Retina (tissue), 1 donor: ENCODE measurements at regions not wholly inside any gene's neighbourhood (a gene's known extent, or its start where the extent isn't known, plus 50 kb on each side); places are given as distances from the start of the nearest gene placed in this dataset.

Experiments used
- DNase-seq: peaks from one replicate; pipeline ENCODE4 v3.0.0-alpha.2; 2016

DNA sequence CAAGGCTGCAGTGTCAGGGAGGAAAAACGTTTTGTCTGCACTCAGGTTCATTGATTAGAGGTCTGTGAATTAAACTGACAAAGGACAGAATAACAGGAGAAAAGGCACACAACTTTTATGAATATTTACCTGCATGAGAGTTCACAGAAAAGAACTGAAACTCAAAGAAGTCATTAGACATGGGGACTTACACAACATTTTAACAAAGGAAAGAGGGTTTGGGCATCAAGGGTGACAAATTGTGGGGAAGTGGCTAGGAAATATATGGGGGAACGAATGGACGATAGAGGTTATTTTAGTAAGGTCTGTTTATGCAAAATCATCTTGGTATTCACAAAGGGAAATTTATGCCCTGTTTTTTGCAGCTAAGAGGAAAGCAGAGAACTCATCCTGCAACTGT, 65.6 kb upstream of the C15orf39 start:
- DNase-seq: no peak

DNA sequence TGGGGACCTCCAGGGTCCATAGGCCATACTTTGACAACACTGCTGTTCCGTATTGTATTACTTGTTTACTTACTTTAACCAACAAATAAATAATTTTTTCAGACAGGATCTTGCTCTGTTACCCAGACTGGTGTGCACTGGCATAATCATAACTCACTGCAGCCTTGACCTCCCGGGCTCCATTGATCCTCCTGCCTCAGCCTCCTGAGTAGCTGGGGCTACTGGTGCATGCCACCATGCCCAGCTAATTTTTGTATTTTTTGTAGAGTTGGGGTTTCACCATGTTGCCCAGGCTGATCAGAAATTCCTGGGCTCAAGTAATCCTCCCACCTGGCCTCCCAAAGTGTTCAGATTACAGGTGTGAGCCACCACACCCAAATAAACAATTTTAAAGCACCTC, 64.9 kb upstream of the C15orf39 start:
- no peak for DNase-seq

- DNase-seq: peak; percentile 10
These were observed 63.4 kb upstream of the C15orf39 start for GRCh38 chr15:75138016-75138999.

DNA sequence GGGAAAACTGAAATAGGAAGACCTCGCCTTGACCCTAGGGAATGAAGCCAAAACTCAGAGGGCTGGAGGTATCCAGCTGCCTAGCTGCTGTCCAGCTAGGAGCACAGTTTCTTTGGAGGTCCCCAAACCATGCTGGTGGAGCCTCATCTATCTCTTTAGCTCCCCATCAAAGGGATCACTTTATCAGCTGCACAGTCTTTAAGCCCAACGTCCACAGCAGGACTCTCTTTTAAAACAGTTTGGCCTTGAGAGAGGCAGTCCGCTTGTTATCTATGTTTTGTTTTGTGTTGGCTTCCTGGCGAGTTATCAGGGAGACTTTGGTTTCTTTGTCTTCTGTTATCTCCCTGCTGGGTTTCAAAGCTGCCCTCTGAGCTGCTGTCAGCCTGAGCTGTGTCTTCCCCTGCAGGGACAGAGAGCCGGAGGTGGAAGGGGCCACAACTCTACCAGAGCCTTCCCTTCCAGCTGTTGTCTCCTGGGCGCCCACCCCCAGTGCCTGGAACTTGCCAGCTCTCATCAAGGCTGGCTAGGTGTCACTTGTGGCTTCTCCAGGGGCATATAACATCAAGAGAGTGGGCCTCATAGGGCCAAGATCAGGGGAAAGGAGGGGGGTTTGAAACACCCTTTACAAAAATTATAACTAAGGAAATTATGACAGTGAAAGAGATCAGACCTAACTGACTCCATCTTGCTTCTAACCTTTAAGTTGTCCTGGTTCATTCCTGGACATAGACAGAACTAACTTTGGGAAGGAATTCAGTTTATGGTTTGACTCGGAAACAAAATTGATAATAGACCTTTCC, 61.4 kb upstream of the C15orf39 start:
- no peak for DNase-seq

DNA sequence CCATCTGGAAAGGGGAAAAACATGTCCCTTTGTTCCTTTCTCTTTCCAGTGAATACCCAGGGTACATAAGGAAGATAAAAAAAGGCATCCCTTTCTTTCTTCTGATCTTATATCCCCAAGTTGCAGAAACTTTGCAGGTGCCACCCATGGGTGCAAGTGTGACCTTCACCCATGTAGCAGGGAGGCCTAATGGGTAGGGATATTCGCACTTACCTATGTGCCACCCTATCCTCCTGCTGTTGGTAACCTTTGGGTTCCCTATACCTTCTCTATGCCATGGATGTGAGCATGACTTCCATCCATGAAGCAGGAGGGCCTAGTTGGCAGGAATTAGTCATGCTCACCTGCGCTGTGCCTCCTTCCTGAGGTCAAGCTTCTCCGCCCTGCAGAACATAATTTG, 59.2 kb upstream of the C15orf39 start:
- no peak for DNase-seq

DNA sequence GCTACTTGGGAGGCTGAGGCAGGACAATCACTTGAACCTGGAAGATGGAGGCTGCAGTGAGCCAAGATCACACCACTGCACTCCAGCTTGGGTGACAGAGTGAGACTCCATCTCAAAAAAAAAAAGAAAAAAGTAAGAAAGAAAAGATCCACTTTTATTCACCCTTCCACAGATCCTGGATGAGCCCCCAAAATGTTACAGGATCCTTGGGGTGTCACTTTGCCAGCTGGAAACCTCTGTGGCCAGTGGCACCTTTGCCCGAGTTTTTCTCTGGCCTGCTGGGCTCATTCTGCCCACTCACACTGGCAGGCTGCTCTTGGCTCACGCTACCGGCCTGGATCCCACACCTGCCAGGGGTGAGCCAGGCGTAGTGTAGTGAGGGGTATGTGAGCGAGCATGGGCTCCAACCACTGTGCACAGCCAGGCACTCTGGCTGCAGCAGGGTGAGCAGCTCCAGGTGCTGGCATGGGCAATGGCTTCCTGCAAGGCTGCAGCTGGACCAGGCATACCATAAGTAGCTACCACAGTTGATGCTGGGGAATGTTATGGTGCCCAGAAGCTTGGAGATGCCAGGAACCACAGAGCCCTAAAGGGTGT, 57.8 kb upstream of the C15orf39 start:
- peak; percentile 15 for DNase-seq

GRCh38 chr15:75145027-75145841, 56.4 kb upstream of the C15orf39 start:
- DNase-seq: no peak

DNA sequence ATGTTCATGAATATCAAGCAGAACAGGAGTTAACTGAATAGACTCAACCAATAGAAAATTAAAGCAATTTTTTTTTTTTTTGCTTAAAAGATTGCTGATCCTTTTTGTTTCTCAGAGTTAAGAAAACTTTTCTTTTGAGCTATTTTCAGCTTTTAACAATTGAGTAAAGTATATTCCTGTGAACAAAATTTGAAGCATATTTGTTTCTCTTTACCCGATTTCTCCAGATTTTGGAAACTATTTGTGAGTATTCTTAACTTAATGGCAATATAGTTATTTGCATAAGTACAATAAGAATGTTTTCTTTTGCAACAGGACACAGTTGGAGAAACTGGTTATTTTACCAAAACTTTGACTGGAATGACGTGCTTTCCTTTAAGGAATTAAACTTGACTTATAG, 53.4 kb upstream of the C15orf39 start:
- no peak for DNase-seq

DNA sequence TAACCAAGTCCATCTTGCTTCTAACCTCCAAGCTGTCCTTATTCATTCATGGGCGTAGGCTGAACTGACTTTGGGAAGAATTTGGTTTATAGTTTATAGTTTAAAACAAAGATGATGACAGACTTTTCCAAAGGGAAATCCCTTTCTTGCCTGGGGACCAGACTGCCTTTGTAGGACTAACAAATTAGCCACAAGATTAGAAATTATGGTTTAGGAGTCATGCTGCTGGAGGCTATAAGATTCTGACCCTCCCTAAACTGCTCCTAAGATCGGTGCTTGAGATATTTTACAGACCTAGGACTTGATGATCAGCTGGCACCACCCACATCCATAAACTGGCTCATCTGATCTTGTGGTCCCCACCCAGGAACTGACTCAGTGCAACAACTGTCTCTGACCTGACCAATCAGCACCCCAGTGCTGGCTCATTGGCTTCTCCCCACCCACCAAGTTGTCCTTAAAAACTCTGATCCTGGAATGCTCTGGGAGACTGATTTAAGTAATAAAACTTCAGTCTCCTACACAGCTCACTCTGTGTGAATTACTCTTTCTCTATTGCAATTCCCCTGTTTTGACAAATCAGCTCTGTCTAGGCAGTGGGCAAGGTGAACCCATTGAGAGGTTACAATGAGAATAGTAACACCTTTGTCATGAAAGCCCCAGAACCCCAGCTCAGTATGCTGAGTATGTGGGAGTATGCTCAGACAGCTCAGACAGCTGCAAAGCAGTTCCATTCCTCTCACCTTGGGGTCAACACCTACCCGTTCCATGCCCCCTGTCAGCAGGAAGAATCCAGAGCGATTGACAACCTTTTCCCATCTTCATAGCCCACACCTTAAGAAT, 51.6 kb upstream of the C15orf39 start:
- no peak for DNase-seq

DNA sequence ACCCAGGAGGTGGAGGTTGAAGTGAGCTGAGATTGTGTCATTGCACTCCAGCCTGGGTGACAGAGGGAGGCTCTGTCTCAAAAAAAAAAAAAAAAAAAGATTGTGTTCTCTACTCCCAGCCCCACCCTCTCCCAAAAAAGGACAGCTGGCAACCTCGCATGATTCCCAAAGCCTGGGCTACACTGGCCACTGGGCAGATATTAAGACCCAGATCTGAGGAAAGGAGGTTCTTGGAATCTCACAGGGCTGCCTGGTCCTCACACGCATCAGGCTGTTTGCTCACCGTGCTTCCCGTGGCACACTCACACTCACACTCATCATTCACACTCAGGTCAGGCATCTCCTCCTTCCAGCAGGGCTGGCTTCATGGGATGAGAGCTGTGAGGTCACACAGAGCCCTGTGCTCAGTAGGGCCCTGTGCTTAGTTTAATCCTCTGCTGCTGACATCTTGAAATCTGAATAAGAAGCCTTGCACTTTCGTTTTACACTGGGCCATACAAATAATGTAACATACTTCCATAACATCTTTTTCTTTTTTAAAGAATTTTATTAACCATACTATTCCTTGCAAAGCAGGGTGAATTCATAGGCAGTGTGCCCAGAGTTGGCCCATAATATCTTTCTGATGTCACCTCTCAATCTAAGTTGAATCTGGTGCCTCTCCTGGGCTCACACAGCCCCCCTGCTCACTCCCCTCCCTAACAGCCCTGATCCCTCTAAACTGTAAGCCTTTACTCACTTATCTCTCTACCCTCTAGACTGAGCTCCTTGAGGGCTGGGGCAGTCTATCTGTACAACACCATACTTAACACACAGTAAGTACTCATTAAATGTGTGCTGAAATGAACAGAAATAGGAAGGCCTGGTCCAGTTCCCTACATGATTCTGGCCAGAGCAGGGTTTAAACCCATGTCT, 50.2 kb upstream of the C15orf39 start:
- DNase-seq: no peak
